ENCODE measurements at regions not wholly inside any gene's neighbourhood (a gene's known extent, or its start where the extent isn't known, plus 50 kb on each side); places are given as distances from the start of the nearest gene placed in this dataset.
"Not testable (repeated sequence)": the region's sequence is repeated elsewhere in the genome, so short reads cannot be mapped to it uniquely, and the experiment has no call there.

- DNase-seq = no peak
Observed at GRCh38 chr3:31053299-31053698, 158.8 kb upstream of the GADL1 start.

- no peak for DNase-seq
Observed at GRCh38 chr3:31054032-31054431, 159.6 kb upstream of the GADL1 start.

GRCh38 chr3:31055757-31056156, 161.3 kb upstream of the GADL1 start:
- no peak for DNase-seq

- DNase-seq = no peak
Observed at GRCh38 chr3:31057891-31058290, 163.4 kb upstream of the GADL1 start.

- no peak for DNase-seq
Observed at GRCh38 chr3:31064021-31064420, 169.6 kb upstream of the GADL1 start.

GRCh38 chr3:31065765-31066164, 171.3 kb upstream of the GADL1 start:
- no peak for DNase-seq

GRCh38 chr3:31067004-31067403, 172.5 kb upstream of the GADL1 start:
- DNase-seq = no peak

GRCh38 chr3:31075471-31075870, 181.0 kb upstream of the GADL1 start:
- DNase-seq = no peak

GRCh38 chr3:31075876-31076275, 181.4 kb upstream of the GADL1 start:
- no peak for DNase-seq

GRCh38 chr3:31077021-31077601, 182.7 kb upstream of the GADL1 start:
- no peak for DNase-seq

GRCh38 chr3:31077826-31078225, 183.4 kb upstream of the GADL1 start:
- DNase-seq = no peak

- DNase-seq = no peak
Observed at GRCh38 chr3:31079689-31080088, 185.2 kb upstream of the GADL1 start.

GRCh38 chr3:31081018-31081662, 186.7 kb upstream of the GADL1 start:
- no peak for DNase-seq

- no peak for DNase-seq
Observed at GRCh38 chr3:31086148-31086547, 191.7 kb upstream of the GADL1 start.

GRCh38 chr3:31086698-31087097, 192.2 kb upstream of the GADL1 start:
- DNase-seq = no peak

GRCh38 chr3:31091748-31092147, 197.3 kb upstream of the GADL1 start:
- DNase-seq = no peak

GRCh38 chr3:31092748-31093589, 198.5 kb upstream of the GADL1 start:
- no peak for DNase-seq

GRCh38 chr3:31093606-31094005, 199.1 kb upstream of the GADL1 start:
- no peak for DNase-seq

- no peak for DNase-seq
Observed at GRCh38 chr3:31094048-31094447, 199.6 kb upstream of the GADL1 start.

GRCh38 chr3:31095255-31095654, 200.8 kb upstream of the GADL1 start:
- DNase-seq = no peak

GRCh38 chr3:31096661-31097395, 202.4 kb upstream of the GADL1 start:
- no peak for DNase-seq

GRCh38 chr3:31100519-31100918, 206.1 kb upstream of the GADL1 start:
- no peak for DNase-seq

GRCh38 chr3:31101285-31101684, 206.8 kb upstream of the GADL1 start:
- not testable (repeated sequence) for DNase-seq
